HG03097 (cell line): ENCODE measurements at regions not wholly inside any gene's neighbourhood (a gene's known extent, or its start where the extent isn't known, plus 50 kb on each side); places are given as distances from the start of the nearest gene placed in this dataset.
"Not testable (repeated sequence)": the region's sequence is repeated elsewhere in the genome, so short reads cannot be mapped to it uniquely, and the experiment has no call there.

ENCODE experiments used
- ATAC-seq: cut with Tn5 transposase; IDR thresholded peaks from one replicate; pipeline ENCODE4 v1.9.1; 2021; ENCODE audit not compliant: unreplicated experiment, low FRiP score

GRCh38 chr6:4362326-4362725, 227.0 kb upstream of the ECI2 start:
- ATAC-seq, result no peak

GRCh38 chr6:4360920-4361319, 225.5 kb upstream of the ECI2 start:
- ATAC-seq, result no peak

GRCh38 chr6:4359108-4359730, 223.8 kb upstream of the ECI2 start:
- ATAC-seq, result no peak

GRCh38 chr6:4358414-4359107, 223.2 kb upstream of the ECI2 start:
- ATAC-seq, result no peak

- not testable (repeated sequence) for ATAC-seq
Observed at GRCh38 chr6:4357660-4358152, 222.3 kb upstream of the ECI2 start.

- ATAC-seq, result no peak
Observed at GRCh38 chr6:4356899-4357659, 221.7 kb upstream of the ECI2 start.

GRCh38 chr6:4355241-4355640, 219.9 kb upstream of the ECI2 start:
- ATAC-seq, result no peak

GRCh38 chr6:4354181-4354580, 218.8 kb upstream of the ECI2 start:
- no peak for ATAC-seq

GRCh38 chr6:4352731-4353130, 217.4 kb upstream of the ECI2 start:
- ATAC-seq, result no peak

GRCh38 chr6:4352322-4352669, 216.9 kb upstream of the ECI2 start:
- no peak for ATAC-seq

GRCh38 chr6:4351520-4352321, 216.3 kb upstream of the ECI2 start:
- no peak for ATAC-seq

- no peak for ATAC-seq
Observed at GRCh38 chr6:4350567-4351519, 215.5 kb upstream of the ECI2 start.

- ATAC-seq, result no peak
Observed at GRCh38 chr6:4349931-4350330, 214.6 kb upstream of the ECI2 start.

- ATAC-seq, result no peak
Observed at GRCh38 chr6:4349323-4349722, 213.9 kb upstream of the ECI2 start.

GRCh38 chr6:4348462-4349112, 213.2 kb upstream of the ECI2 start:
- ATAC-seq, result no peak

- no peak for ATAC-seq
Observed at GRCh38 chr6:4347877-4348276, 212.5 kb upstream of the ECI2 start.

- no peak for ATAC-seq
Observed at GRCh38 chr6:4346659-4347333, 211.4 kb upstream of the ECI2 start.

GRCh38 chr6:4345543-4345942, 210.2 kb upstream of the ECI2 start:
- no peak for ATAC-seq
